ENCODE measurements at regions not wholly inside any gene's neighbourhood (a gene's known extent, or its start where the extent isn't known, plus 50 kb on each side); places are given as distances from the start of the nearest gene placed in this dataset.

DNA sequence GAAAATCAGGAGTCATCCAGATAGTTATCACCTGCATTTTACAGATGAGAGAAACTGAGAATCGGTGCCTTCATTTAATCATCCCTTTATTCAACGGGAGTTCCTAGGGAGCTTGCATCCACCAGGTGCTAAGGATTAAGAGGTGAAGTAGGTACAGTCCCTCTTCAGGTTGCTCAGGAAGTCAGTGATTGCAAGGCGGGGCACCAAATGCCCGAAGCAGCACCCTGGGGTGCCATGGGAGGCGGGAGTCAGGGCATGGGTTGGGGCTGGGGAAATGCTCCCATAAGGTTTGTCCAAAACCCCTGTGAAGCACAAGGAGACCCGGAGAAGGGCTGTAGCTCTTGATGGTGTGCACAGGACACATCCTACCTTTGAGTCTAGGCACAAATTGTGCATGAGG lies 98.8 kb upstream of the KLF4 start:
- no peak for ATAC-seq
- no peaks in the 10 kb centered on the region for H3K36me3 ChIP-seq (ENCODE audit: control insufficient read depth in 1 of 2, insufficient read depth in 2 of 2, low read length in 2 of 2)
- no peaks in the 10 kb centered on the region for H3K9me2 ChIP-seq (ENCODE audit: insufficient read depth)
- H2AFZ ChIP-seq (ENCODE audit: low read depth, low read length, poor library complexity, severe bottlenecking): no peak overlapping the region
- ChIA-PET RAD21 (ENCODE audit: low non-redundant PET in 1 of 2, low total read pairs in 2 of 2, uncharacterized antibody in 2 of 2, unreplicated experiment in 2 of 2) (no interaction called here), POLR2A (no interaction called here), CTCF (no interaction called here)
- TF ChIP-seq YY1 (IDR thresholded peaks at IDR 0.05; ENCODE audit: extremely low read depth, insufficient replicate concordance, low read depth, low read length) (no peak), EZH2 (IDR thresholded peaks at IDR 0.05) (no peak), ZNF274 (IDR thresholded peaks at IDR 0.05; ENCODE audit: low read depth, low read length) (no peak), SIN3A (IDR thresholded peaks at IDR 0.05; ENCODE audit: low read depth) (no peak), POLR2AphosphoS5 (IDR thresholded peaks at IDR 0.05; ENCODE audit: low read depth, low read length) (no peak), EZH2phosphoT487 (IDR thresholded peaks at IDR 0.05; ENCODE audit: borderline replicate concordance) (no peak), ELF1 (IDR thresholded peaks at IDR 0.05; ENCODE audit: borderline replicate concordance, low read depth) (no peak), SRF (IDR thresholded peaks at IDR 0.05; ENCODE audit: low read depth) (no peak), FOSL1 (IDR thresholded peaks at IDR 0.05; ENCODE audit: low read depth) (no peak)
- TF ChIP-seq, protein P1, sequence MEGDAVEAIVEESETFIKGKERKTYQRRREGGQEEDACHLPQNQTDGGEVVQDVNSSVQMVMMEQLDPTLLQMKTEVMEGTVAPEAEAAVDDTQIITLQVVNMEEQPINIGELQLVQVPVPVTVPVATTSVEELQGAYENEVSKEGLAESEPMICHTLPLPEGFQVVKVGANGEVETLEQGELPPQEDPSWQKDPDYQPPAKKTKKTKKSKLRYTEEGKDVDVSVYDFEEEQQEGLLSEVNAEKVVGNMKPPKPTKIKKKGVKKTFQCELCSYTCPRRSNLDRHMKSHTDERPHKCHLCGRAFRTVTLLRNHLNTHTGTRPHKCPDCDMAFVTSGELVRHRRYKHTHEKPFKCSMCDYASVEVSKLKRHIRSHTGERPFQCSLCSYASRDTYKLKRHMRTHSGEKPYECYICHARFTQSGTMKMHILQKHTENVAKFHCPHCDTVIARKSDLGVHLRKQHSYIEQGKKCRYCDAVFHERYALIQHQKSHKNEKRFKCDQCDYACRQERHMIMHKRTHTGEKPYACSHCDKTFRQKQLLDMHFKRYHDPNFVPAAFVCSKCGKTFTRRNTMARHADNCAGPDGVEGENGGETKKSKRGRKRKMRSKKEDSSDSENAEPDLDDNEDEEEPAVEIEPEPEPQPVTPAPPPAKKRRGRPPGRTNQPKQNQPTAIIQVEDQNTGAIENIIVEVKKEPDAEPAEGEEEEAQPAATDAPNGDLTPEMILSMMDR (IDR thresholded peaks at IDR 0.05 in 2 of 3, conservative IDR thresholded peaks at IDR 0.05 in 1 of 3; ENCODE audit: borderline replicate concordance in 1 of 3, insufficient read depth in 1 of 3, low read depth in 2 of 3, low read length in 2 of 3): no peak
- TF ChIP-seq, protein P2, sequence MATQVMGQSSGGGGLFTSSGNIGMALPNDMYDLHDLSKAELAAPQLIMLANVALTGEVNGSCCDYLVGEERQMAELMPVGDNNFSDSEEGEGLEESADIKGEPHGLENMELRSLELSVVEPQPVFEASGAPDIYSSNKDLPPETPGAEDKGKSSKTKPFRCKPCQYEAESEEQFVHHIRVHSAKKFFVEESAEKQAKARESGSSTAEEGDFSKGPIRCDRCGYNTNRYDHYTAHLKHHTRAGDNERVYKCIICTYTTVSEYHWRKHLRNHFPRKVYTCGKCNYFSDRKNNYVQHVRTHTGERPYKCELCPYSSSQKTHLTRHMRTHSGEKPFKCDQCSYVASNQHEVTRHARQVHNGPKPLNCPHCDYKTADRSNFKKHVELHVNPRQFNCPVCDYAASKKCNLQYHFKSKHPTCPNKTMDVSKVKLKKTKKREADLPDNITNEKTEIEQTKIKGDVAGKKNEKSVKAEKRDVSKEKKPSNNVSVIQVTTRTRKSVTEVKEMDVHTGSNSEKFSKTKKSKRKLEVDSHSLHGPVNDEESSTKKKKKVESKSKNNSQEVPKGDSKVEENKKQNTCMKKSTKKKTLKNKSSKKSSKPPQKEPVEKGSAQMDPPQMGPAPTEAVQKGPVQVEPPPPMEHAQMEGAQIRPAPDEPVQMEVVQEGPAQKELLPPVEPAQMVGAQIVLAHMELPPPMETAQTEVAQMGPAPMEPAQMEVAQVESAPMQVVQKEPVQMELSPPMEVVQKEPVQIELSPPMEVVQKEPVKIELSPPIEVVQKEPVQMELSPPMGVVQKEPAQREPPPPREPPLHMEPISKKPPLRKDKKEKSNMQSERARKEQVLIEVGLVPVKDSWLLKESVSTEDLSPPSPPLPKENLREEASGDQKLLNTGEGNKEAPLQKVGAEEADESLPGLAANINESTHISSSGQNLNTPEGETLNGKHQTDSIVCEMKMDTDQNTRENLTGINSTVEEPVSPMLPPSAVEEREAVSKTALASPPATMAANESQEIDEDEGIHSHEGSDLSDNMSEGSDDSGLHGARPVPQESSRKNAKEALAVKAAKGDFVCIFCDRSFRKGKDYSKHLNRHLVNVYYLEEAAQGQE (IDR thresholded peaks at IDR 0.05; ENCODE audit: low read depth): no peak
- TF ChIP-seq, protein P3, sequence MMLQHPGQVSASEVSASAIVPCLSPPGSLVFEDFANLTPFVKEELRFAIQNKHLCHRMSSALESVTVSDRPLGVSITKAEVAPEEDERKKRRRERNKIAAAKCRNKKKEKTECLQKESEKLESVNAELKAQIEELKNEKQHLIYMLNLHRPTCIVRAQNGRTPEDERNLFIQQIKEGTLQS (IDR thresholded peaks at IDR 0.05): no peak
- H3K4me1 ChIP-seq (ENCODE audit: control insufficient read depth in 1 of 2, insufficient read depth in 2 of 2, low read length in 2 of 2): peaks cover 3 to 11% of the 10 kb centered on the region in 2 experiments; a peak in 1 of 4 replicates
- no peak overlapping the region for H3K27ac ChIP-seq (ENCODE audit: low read depth, low read length)
- no peaks in the 10 kb centered on the region for H4K20me1 ChIP-seq (ENCODE audit: insufficient read depth)
- no TSS peak for BruUV-seq (replicated peaks)
- DNase-seq (ENCODE audit: low read depth, low spot score): no peak
- intact Hi-C loops (cut with micrococcal nuclease): no loop called here
- H3K79me2 ChIP-seq (ENCODE audit: insufficient read depth, low read length): no peaks in the 10 kb centered on the region
- H3K4me2 ChIP-seq (ENCODE audit: low read length): no peak overlapping the region
- H3K9ac ChIP-seq (ENCODE audit: low read length): no peak overlapping the region
- H3K4me3 ChIP-seq (replicated peaks in 1 of 2; ENCODE audit: low read depth in 1 of 2, low read length in 2 of 2): no peak overlapping the region
- no peaks in the 10 kb centered on the region for H3K9me3 ChIP-seq (ENCODE audit: control insufficient read depth in 1 of 2, insufficient read depth in 1 of 2, low read depth in 1 of 2, low read length in 2 of 2)
- no peaks in the 10 kb centered on the region for H3K27me3 ChIP-seq (ENCODE audit: insufficient read depth, low read length)

All from HCT116 (cell line).